ENCODE measurements at regions not wholly inside any gene's neighbourhood (a gene's known extent, or its start where the extent isn't known, plus 50 kb on each side); places are given as distances from the start of the nearest gene placed in this dataset.
"Not testable (repeated sequence)": the region's sequence is repeated elsewhere in the genome, so short reads cannot be mapped to it uniquely, and the experiment has no call there.

DNA sequence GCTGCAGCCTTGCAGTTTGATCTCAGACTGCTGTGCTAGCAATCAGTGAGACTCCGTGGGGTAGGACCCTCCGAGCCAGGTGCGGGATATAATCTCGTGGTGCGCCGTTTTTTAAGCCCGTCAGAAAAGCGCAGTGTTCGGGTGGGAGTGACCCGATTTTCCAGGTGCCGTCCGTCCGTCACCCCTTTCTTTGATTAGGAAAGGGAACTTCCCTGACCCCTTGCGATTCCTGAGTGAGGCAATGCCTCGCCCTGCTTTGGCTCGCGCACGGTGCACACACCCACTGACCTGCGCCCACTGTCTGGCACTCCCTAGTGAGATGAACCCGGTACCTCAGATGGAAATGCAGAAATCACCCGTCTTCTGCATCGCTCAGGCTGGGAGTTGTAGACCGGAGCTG lies 203.2 kb downstream of the SNCAIP start:
- not testable (repeated sequence) for DNase-seq (ENCODE audit: low spot score)

DNA sequence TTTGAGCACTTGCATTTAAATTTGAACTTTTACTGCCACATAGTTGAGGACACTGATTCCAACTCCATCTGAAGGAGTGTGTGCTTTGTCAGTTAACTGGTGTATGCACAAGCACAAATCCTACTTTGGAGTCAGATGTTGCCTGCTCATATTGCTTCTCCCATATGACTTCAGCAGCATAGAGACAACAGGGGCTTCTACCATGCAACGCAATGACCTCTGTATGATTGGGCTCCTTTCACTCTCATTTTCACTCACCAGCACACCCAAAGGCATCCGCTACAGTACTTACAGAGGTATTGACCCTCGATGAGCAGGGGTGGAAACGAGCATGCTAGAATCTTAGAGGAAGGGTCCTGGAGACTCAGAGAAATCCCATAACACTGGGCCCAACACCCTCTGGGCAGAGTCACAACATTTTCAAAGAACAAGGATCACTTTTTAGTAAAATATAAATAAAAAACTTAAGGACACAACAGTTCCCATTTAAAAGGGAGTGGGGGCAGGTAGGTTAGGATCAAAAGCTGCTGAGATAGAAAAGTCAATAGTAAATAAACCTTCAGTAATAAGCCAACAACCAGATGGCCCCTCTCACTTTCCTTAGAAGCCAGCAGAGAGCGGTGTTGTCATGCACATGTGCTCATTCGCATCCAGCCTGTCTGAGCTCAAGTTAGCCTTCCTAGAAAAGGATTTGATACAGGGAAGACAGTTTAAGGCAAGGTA lies 203.8 kb downstream of the SNCAIP start:
- DNase-seq (ENCODE audit: low spot score): peak; percentile 61

DNA sequence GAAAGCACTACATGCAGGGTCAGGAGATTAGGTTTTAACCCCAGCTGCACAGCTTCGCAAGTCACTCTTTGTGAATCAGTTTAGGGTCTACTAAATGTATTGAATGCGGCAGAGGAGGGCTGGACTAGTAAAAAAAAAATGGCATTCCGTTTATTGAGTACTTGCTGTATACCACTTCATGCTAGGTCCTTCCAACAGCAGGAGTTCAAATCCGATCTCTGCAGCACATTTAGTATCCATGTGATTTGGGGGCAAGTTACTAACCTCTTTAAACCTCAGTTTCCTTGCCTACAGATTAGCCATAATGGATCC lies 204.4 kb downstream of the SNCAIP start:
- no peak for DNase-seq (ENCODE audit: low spot score)

DNA sequence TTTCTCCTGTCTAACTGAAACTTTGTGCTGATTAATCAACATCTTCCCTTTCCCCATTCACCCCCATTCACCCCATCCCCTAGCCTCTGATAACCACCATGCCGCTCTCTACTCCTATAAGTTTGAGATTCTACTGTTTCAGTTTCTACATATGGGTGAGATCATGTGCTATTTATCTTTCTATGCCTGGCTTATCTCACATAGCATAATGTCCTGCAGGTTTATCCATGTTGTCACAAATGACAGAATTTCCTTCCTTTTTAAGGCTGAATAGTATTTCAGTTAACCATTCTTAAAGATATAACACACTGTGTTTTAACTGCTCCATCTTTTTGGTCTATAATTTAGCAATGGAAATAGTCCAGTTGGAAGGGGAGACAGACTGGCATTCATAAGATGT lies 205.1 kb downstream of the SNCAIP start:
- DNase-seq (ENCODE audit: low spot score): no peak

DNA sequence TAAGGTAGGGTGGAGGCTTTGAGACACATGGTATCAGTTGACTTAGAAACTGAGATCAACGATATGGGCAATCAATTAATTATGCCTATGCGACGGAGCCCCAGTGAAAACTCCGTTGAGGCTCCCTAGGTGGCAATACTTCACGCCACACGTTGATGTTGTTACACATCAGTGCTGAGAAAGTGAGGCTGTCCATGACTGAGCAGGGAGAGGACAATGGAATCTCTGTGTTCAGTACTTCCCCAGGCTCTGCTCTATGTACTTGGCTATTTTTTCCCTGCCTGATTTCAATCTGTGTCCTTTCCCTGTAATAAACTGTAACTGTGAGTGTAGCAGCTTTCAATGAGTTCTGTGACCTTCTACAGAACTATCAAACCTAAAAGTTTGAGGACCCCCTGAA lies 211.7 kb downstream of the SNCAIP start:
- DNase-seq (ENCODE audit: low spot score): no peak

DNA sequence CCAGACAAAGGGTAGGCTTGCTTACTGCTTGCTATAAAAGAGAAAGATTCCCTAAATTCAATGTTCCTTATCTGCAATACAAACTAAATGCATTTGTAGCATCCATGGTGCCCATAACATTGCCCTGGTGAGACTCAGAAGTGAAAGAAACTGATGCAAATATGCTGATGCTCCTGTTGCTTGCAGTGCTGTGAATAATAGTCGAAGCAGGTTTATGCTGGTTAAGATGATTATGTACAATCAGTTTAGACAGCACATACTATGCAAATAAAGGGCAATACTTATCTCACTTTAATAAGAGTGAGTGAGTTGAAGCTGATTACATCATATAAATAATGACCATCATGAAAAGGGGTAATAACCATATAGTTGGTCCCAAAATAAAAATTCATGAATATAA lies 215.5 kb downstream of the SNCAIP start:
- no peak for DNase-seq (ENCODE audit: low spot score)

DNA sequence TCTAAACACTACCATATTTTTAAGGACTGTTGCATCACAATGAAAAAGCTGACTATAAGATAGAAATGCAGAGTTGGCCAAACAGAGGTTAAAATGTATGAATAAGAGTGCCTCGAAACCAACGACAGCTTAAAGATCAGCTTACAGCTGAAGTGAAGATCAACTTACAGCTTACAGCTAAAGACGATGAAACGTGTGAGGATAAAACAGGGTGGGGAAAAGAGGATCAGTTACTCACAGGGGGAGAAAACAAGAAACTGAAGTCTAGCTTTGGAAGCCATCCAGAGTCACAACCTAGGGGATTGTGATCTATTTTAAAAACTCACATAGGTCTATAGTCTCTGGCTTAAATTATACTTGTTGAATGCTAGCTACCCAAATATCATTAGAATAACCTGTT lies 220.0 kb downstream of the SNCAIP start:
- no peak for DNase-seq (ENCODE audit: low spot score)

DNA sequence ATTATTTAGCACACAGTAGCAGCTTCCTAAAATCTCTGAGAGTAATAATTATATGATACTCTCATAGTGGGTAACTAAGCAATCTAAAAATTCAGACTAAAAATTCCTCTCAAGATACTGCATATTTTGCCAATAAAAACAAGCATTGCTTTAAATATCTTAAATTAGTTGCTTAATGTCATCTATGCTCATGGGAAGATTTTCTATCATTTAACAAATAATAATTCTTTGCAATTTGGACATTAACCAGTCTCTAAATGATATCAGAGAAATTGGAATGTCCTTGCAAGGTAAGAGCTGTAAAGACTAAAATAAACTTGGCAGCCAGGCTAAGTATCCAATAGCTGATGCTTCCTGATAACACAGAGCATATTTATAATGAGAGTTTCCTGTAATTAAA lies 221.8 kb downstream of the SNCAIP start:
- no peak for DNase-seq (ENCODE audit: low spot score)

DNA sequence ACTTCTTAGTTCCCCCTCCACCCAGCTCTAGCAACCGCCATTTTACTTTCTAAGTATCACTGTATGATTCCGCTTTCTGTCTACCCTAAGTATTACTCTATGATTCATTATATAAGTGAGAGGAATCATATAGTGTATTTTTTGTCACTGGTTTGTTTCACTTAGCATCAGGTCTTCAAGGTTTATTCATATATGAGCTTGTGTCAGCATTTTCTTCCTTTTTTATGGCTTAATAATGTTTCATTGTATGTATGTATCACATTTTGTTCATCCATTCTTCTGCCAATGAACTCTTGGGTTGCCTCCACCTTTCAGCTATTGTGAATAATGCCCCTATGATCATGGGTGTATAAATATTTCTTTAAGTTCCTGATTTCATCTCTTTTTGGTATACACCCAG lies 222.8 kb downstream of the SNCAIP start:
- no peak for DNase-seq (ENCODE audit: low spot score)

DNA sequence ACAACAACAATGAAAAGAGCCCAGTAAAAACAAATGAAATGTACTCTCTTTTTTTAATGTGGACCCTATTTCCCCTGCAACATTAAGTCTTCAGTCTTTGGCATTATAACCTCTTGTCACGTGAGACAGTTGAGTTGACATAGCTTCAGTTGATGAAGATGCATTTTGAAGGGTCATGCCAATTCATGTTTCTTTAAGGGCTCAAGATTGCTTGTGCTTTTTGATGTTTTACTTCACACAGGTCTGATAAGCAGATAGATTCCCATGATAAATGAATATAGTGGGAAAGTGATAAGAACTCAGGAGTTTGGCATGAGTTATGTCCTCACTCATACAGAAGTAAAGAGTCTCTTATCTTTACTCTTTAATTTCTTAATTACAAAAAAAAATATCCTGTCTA lies 229.4 kb downstream of the SNCAIP start:
- DNase-seq (ENCODE audit: low spot score): no peak

DNA sequence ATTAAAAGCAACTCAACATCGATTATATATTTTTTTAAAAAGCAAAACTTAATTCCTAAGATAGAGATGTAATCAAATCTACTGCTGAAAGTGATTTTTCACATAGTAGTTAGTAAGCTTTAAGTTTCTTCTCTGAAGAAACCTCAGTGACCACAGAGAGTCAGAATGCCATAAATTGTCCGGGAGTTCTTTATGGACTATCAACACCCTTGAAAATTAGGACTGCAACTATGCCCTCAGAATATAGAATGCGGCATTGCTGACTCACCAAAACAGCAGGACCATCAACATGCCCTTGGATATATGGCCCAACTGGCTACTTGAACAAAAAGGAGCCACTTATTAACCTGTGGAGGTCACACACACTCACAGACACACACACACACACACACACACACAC lies 228.9 kb upstream of the SNX2 start:
- DNase-seq (ENCODE audit: low spot score): no peak

DNA sequence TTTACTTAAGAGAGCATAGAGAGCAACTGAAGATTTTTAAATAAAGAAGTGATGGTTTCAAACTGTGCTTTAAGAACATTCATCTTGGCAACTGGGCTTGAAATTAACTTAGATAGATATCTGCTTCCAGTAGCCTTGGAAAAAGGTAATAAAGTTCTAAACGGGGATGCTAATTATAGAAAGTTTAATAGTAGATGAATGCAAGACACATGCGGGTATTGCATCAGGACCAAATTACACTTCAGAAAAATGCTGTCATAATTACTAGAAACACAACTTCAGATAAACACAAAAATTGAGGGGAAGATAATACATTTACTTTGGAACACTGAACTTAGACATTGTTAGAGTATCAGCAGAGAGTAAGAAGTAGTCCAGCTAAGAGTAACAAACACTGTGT lies 227.7 kb upstream of the SNX2 start:
- DNase-seq (ENCODE audit: low spot score): no peak

DNA sequence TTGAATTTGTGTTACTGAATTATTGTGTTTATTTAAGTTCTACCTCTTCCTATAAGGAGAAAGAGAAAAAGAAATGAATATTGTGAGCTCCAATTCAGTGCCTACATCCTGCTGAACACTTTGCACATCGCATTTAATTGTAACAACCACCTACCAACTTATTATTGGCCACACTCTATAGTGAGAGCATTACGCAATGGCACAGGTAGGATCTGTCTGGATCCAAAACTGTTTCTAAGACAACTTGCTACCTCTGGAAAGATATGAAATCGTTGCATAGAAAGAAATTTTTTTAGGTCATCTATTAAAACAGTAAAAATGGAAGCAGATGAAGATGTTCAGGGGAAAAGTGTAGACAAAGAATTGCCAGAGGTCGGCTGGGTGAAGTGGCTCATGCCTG lies 227.2 kb upstream of the SNX2 start:
- DNase-seq (ENCODE audit: low spot score): no peak

DNA sequence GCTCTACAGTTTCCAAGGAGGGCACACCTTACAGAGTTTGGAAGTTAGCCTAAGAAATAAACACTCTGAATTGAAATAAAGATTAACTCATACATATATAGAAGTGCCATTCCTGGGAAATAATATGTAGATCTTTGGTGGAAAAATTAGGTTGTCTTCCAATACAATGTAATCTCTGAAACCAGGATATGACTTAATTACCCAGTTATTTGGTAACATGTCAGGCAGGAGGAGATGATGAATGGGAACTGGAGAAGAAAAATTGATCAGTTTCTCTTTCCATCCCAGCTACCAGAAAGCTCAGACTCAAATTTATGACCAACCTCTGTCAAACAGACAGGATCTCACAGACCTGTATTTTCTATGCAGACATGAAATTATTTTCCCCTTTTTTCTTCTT lies 215.2 kb upstream of the SNX2 start:
- DNase-seq (ENCODE audit: low spot score): no peak

DNA sequence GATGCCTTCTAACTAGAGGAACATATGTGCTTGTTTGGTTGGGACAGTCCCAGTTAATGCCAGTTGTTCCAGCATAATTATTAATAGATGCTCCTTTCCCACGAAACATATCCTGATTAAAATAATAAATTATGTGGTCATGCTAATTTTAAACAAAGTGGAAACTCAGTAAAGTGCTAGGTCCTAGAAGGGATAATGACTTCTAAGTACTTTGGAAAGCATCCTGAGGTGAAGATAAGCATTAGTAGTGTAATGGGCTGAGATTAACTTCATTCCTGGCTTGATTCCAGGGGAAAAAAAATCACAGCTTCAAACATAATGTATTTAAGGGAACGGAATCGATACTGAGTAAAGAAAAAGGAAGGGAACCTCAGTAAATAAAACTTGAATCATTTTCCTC lies 213.7 kb upstream of the SNX2 start:
- DNase-seq (ENCODE audit: low spot score): no peak

DNA sequence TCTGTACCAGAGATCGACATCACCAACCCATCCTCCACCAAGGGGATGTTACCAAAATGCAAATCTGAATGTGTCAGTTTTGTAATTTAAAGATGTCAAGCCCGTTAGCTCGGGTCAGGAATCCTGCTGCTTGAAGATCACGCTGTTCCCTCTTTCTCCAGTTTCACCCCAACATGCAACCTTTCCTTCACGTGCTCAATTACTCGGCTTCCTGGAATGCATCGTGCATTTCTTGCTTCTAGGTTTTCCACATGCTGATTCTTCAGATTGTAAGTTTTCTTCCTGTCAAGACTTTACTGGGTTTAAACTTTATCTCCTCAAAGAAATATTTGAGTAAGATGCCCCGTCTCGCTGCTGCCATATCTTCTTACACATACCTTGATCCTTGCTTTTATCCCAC lies 209.5 kb upstream of the SNX2 start:
- no peak for DNase-seq (ENCODE audit: low spot score)

DNA sequence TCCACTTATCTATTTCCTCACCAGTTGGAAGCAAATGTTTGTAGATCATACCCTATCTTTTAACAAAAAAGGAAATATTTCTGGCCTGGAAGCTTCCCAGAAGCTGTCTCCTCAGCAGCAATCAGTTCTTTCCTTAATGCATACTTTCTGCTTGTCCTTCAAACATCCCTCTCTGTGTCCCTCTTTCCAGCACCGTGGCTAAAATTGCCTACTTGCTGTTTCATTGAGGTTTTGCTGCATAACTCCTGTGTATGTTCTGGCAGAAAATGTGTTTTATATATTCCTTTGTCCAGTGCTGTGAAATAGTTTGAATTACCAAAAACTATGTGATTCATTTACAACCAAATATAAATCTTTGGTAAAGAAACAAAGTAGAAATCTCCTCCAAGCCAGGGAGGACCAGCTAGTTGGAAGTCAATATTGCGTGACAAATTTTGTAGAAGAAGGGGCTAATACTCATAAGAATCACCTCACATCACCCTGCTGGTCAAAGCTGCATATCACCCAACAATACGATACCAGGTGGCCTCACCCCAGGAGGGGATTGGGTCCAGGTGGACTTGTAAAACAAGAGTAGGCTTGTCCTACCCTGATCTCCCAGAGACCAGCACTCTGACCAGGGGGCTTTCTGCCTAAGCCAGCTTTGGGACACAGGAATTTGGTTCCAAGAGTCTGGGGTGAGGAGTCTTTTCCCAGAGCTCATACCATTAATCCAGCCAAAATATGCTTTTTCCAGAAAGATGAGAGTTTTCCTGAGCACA lies 198.4 kb upstream of the SNX2 start:
- no peak for DNase-seq (ENCODE audit: low spot score)

DNA sequence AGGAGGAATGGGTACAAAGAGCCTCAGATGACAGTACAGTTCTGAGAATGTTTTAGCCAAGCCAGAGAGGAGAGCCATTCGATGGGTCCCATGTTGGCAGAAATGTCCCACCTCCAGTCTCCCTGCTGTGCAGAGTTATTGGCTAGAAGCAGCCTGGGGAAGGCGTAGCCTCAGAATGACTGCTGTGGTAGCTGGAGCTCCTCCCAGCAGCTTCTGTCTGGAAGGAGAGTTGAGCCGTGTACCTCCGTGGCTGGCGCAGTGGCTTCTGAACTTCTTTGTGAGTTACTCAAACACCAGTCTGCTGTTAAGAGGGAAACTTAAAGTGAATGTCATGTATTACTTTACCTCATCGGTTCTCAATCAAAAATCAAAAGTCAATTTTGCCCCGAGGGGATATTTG lies 193.3 kb upstream of the SNX2 start:
- DNase-seq (ENCODE audit: low spot score): no peak

DNA sequence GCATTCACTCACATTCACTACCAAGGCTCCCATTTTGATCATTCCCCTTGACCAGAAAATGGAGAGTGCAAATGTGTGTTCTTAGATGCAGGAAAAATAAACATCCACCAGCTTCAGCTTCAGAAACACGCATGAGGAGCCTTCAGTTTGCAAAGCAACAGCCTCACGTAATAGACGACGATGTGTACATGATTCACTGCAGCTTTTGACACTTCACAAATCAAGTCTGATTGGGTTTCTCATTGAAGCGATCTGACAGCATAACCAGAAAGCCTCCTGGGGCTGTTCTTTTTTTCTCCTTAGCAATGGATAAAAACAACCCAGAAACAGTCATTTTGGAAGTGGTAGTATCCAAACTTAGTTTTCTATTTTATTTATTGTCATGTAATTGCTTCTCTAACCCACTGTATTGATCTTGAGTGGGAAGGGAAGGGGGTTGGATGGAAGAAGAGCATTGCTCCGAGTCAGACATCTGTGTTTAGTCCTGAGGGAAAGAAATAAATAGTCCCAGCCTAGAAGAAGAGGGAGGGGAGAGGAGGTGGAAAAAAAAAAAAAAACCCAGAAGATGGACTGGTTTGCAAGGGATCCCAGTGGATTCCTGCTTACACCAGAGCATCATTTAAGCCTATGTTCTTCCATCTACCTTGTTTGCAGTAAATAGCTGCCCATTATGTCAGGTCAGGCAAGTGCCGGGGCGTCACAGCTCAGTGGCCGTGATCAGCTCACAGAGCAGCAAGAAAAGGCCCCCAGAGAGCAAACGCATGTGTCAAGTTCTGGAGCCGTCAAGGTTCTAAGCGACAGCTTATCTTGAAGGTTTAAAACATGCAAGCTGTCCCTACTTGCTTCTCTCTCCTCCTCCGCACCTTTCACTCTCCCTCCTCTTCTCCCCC lies 190.2 kb upstream of the SNX2 start:
- DNase-seq (ENCODE audit: low spot score): no peak

DNA sequence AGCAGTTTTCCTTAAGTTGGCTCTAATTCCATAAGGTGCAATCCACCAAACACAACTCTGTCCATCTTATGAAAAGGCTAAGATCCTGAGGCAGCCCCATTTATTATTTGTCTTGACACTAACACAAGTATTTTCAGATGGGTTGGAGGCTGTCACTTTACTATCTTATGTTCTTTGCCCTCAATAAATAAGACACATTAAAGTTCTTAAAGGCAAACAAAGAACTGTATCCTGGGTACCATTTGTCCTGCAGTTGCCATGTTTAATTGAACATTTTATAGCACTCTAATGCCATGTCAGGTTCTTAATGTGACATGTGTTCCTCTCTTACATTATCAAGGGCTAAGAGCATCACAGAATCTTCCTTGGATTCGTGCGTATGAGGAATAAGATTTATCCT lies 189.5 kb upstream of the SNX2 start:
- DNase-seq (ENCODE audit: low spot score): no peak

DNA sequence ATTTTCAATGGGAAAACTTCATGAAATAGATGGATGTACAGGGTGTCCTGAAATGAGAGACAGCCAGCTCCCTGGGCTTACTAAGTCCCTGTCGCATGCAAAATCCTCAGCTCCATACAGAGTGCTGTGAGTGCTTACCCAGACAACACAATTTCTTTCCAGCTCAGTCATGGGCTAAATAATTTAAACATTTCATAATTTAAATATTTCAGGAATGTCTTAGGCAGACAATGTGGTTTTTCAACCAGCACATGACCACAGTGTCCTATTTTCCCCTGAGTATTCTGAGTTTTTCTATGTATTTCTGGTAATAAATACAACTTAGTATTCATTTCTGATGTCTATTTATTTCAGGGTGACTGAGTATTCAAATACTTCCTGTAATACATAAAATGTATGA lies 188.5 kb upstream of the SNX2 start:
- no peak for DNase-seq (ENCODE audit: low spot score)

DNA sequence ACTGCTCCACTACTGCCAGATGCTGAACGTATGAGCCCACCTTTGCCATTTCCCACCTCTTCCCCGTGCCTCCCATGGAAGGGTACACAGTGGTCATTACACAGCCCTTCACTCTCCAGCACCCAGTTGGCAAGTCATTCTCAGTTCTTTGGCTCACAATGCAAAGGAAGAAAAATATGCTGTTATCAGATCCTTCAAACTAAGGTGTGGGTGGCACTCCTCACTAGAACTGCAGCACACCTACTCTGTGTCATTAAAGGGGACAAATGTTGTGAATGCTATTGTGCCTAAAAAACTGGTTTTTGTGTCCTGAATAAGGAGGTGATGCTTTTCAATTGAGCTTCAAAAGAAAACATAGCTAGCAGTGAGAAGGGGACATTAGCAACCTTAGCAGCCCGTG lies 183.1 kb upstream of the SNX2 start:
- no peak for DNase-seq (ENCODE audit: low spot score)

DNA sequence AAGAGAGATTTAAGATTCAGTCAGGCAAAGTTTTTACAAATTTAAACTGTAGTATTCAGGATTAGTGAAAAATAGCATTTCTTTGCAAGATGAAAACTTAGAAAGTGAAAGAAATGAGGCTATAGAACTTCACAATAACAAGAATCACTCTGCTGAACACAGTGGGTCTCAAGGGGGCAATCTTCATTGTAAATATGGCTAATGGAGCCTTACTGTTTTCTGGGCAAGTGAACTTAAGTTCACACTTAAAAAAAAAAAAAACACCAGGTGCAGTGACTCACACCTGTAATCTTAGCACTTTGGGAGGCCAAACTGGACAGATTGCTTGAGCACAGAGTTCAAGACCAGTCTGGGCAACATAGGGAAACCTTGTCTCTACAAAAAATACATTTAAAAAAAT lies 175.9 kb upstream of the SNX2 start:
- no peak for DNase-seq (ENCODE audit: low spot score)

Data from ureter (tissue), 1 donor.